Liver (tissue), 8 donors: ENCODE measurements at regions not wholly inside any gene's neighbourhood (a gene's known extent, or its start where the extent isn't known, plus 50 kb on each side); places are given as distances from the start of the nearest gene placed in this dataset.

Experiments used
- DNase-seq: peaks from one replicate; pipeline ENCODE4 v3.0.0-alpha.2; 2017; ENCODE audit warnings: low spot score
- H3K27ac ChIP-seq, 2 donors: one replicate each; pipeline ENCODE4 v1.7.0; 2013; ENCODE audit warnings: inconsistent platforms in 2 of 2, low read length in 2 of 2, control low read depth in 1 of 2, low read depth in 1 of 2, mild to moderate bottlenecking in 1 of 2
- H3K27me3 ChIP-seq, 4 donors: one replicate each; pipeline versions ENCODE4 v1.6.1 to v1.7.0; 2013; ENCODE audit warnings: low read length in 3 of 4, inconsistent platforms in 1 of 4, mild to moderate bottlenecking in 1 of 4, moderate library complexity in 1 of 4; ENCODE audit not compliant: control insufficient read depth in 4 of 4, insufficient read depth in 4 of 4
- H3K36me3 ChIP-seq, 4 donors: one replicate each; pipeline versions ENCODE4 v1.6.1 to v1.7.0; 2013; ENCODE audit warnings: low read length in 3 of 4, mild to moderate bottlenecking in 3 of 4, low read depth in 1 of 4, moderate library complexity in 1 of 4; ENCODE audit not compliant: control insufficient read depth in 4 of 4, insufficient read depth in 3 of 4
- H3K4me1 ChIP-seq, 4 donors: one replicate each; pipeline versions ENCODE4 v1.6.1 to v1.7.0; 2013; ENCODE audit warnings: low read length in 3 of 4, mild to moderate bottlenecking in 3 of 4, moderate library complexity in 1 of 4; ENCODE audit not compliant: control insufficient read depth in 4 of 4, insufficient read depth in 4 of 4
- H3K4me3 ChIP-seq, 3 donors: one replicate each; pipeline versions ENCODE4 v1.6.1 to v1.7.0; 2013; ENCODE audit warnings: low read length in 3 of 3, control low read depth in 1 of 3, low read depth in 1 of 3, mild to moderate bottlenecking in 1 of 3
- H3K9ac ChIP-seq, 2 donors: one replicate each; pipeline ENCODE4 v1.7.0; 2013; ENCODE audit warnings: low read length in 2 of 2, mild to moderate bottlenecking in 2 of 2, moderate library complexity in 2 of 2, control low read depth in 1 of 2, low read depth in 1 of 2
- H3K9me3 ChIP-seq, 4 donors: one replicate each; pipeline versions ENCODE4 v1.6.1 to v1.7.0; 2013; ENCODE audit warnings: low read length in 3 of 4; ENCODE audit not compliant: control insufficient read depth in 4 of 4
- ATF3 ChIP-seq: IDR thresholded peaks from 2 replicates; pipeline ENCODE4 v1.6.1; 2016; ENCODE audit warnings: antibody characterized with exemption
- EGR1 ChIP-seq, 2 donors: IDR thresholded peaks; 2 replicates each; pipeline ENCODE4 v1.6.1; 2016 to 2018; ENCODE audit warnings: antibody characterized with exemption in 2 of 2, low read depth in 2 of 2
- FOXA1 ChIP-seq: IDR thresholded peaks from 2 replicates; pipeline ENCODE4 v1.6.1; 2016; ENCODE audit warnings: antibody characterized with exemption
- FOXA2 ChIP-seq: IDR thresholded peaks from 2 replicates; pipeline ENCODE4 v1.6.1; 2016; ENCODE audit warnings: antibody characterized with exemption
- GABPA ChIP-seq, 2 donors: IDR thresholded peaks in 1 of 2; conservative IDR thresholded peaks in 1 of 2; 2 replicates each; pipeline ENCODE4 v1.6.1; 2016; ENCODE audit warnings: antibody characterized with exemption in 2 of 2, mild to moderate bottlenecking in 1 of 2, moderate library complexity in 1 of 2
- HNF4A ChIP-seq, 2 donors: conservative IDR thresholded peaks; 2 replicates each; pipeline ENCODE4 v1.6.1; 2016; ENCODE audit warnings: antibody characterized with exemption in 2 of 2, mild to moderate bottlenecking in 2 of 2
- HNF4G ChIP-seq: IDR thresholded peaks from 2 replicates; pipeline ENCODE4 v1.6.1; 2016; ENCODE audit warnings: antibody characterized with exemption
- JUND ChIP-seq, 2 donors: IDR thresholded peaks; 2 replicates each; pipeline ENCODE4 v1.6.1; 2016; ENCODE audit warnings: antibody characterized with exemption in 2 of 2
- NR2F2 ChIP-seq: IDR thresholded peaks from 2 replicates; pipeline ENCODE4 v1.6.1; 2016; ENCODE audit warnings: antibody characterized with exemption
- RAD21 ChIP-seq, 2 donors: IDR thresholded peaks; 2 replicates each; pipeline ENCODE4 v1.6.1; 2016; ENCODE audit warnings: antibody characterized with exemption in 2 of 2, mild to moderate bottlenecking in 2 of 2
- RXRA ChIP-seq, 2 donors: IDR thresholded peaks; 2 replicates each; pipeline ENCODE4 v1.6.1; 2017 to 2018; ENCODE audit warnings: antibody characterized with exemption in 2 of 2, mild to moderate bottlenecking in 1 of 2
- SP1 ChIP-seq: IDR thresholded peaks from 2 replicates; pipeline ENCODE4 v1.6.1; 2018; ENCODE audit warnings: antibody characterized with exemption, mild to moderate bottlenecking
- TAF1 ChIP-seq: conservative IDR thresholded peaks from 2 replicates; pipeline ENCODE4 v1.6.1; 2016; ENCODE audit warnings: antibody characterized with exemption, mild to moderate bottlenecking
- YY1 ChIP-seq: IDR thresholded peaks from 2 replicates; pipeline ENCODE4 v1.6.1; 2016; ENCODE audit warnings: antibody characterized with exemption, mild to moderate bottlenecking
- WGBS: extraction: QIAGEN DNeasy Blood & Tissue Kit; methylation state at CpG from one replicate; pipeline ENCODE4 v1.1.7; 2013; 5-methylcytosine and 5-hydroxymethylcytosine counted together
- TF ChIP-seq, protein P1 (sequence below): IDR thresholded peaks from 2 replicates; pipeline ENCODE4 v1.6.1; 2016; ENCODE audit warnings: antibody characterized with exemption
- TF ChIP-seq, protein P2 (sequence below): IDR thresholded peaks from 2 replicates; pipeline ENCODE4 v1.6.1; 2016; ENCODE audit warnings: antibody characterized with exemption, mild to moderate bottlenecking
- TF ChIP-seq, protein P3 (sequence below): IDR thresholded peaks from 2 replicates; pipeline ENCODE4 v1.6.1; 2016; ENCODE audit warnings: antibody characterized with exemption
- TF ChIP-seq, protein P4 (sequence below): fragments of 150-350 bp; IDR thresholded peaks from 2 replicates; pipeline ENCODE4 v1.5.1; 2017; ENCODE audit warnings: improper control_type of control experiment, low read depth, low read length; ENCODE audit not compliant: missing input control
- donor health status: healthy.
- donor health status: healthy.
- donor health status: healthy.
- donor health status: healthy.
- donor health status: healthy.

DNA sequence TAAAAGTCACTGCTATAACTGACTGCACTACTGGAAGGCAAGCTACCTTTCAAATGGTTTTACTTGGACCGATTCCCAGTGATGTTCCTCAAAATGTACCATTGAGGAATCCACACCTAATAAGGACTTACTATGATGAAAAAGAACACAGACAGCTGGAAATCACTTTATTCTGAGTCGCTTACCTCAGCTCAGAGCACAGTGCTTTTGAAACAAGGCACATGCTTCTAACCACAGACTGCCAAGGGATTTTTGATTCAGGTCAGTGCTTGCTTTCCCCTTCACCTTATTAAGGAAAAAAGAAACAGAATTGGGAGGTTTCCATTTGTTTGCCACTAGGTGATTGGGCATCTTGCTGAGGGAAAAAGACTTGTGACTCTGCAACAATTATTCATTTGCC, 707.5 kb upstream of the FSHR start:
- no peaks in the 10 kb centered on the region for H3K4me1 ChIP-seq
- H3K4me3 ChIP-seq: no peak overlapping the region
- H3K9me3 ChIP-seq: peaks cover 0 to under 1% (median 0%) of the 10 kb centered on the region in 4 donors
- H3K9ac ChIP-seq: no peak overlapping the region
- TF ChIP-seq, protein P1, sequence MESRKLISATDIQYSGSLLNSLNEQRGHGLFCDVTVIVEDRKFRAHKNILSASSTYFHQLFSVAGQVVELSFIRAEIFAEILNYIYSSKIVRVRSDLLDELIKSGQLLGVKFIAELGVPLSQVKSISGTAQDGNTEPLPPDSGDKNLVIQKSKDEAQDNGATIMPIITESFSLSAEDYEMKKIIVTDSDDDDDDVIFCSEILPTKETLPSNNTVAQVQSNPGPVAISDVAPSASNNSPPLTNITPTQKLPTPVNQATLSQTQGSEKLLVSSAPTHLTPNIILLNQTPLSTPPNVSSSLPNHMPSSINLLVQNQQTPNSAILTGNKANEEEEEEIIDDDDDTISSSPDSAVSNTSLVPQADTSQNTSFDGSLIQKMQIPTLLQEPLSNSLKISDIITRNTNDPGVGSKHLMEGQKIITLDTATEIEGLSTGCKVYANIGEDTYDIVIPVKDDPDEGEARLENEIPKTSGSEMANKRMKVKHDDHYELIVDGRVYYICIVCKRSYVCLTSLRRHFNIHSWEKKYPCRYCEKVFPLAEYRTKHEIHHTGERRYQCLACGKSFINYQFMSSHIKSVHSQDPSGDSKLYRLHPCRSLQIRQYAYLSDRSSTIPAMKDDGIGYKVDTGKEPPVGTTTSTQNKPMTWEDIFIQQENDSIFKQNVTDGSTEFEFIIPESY: no peak
- no peak for TF ChIP-seq SP1
- TF ChIP-seq YY1: no peak
- no peak for TF ChIP-seq EGR1 (IDR thresholded peaks at IDR 0.05; ENCODE audit: low read depth in 2 of 2)
- TF ChIP-seq FOXA2: no peak
- TF ChIP-seq, protein P2, sequence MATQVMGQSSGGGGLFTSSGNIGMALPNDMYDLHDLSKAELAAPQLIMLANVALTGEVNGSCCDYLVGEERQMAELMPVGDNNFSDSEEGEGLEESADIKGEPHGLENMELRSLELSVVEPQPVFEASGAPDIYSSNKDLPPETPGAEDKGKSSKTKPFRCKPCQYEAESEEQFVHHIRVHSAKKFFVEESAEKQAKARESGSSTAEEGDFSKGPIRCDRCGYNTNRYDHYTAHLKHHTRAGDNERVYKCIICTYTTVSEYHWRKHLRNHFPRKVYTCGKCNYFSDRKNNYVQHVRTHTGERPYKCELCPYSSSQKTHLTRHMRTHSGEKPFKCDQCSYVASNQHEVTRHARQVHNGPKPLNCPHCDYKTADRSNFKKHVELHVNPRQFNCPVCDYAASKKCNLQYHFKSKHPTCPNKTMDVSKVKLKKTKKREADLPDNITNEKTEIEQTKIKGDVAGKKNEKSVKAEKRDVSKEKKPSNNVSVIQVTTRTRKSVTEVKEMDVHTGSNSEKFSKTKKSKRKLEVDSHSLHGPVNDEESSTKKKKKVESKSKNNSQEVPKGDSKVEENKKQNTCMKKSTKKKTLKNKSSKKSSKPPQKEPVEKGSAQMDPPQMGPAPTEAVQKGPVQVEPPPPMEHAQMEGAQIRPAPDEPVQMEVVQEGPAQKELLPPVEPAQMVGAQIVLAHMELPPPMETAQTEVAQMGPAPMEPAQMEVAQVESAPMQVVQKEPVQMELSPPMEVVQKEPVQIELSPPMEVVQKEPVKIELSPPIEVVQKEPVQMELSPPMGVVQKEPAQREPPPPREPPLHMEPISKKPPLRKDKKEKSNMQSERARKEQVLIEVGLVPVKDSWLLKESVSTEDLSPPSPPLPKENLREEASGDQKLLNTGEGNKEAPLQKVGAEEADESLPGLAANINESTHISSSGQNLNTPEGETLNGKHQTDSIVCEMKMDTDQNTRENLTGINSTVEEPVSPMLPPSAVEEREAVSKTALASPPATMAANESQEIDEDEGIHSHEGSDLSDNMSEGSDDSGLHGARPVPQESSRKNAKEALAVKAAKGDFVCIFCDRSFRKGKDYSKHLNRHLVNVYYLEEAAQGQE: no peak
- TF ChIP-seq TAF1: no peak
- TF ChIP-seq RAD21 (IDR thresholded peaks at IDR 0.05): no peak
- no peak for TF ChIP-seq HNF4G
- no peak for TF ChIP-seq FOXA1
- TF ChIP-seq RXRA (IDR thresholded peaks at IDR 0.05): no peak
- no peak for TF ChIP-seq JUND (IDR thresholded peaks at IDR 0.05)
- TF ChIP-seq ATF3: no peak
- TF ChIP-seq NR2F2: no peak
- TF ChIP-seq, protein P3, sequence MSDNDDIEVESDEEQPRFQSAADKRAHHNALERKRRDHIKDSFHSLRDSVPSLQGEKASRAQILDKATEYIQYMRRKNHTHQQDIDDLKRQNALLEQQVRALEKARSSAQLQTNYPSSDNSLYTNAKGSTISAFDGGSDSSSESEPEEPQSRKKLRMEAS: no peak
- TF ChIP-seq GABPA (IDR thresholded peaks at IDR 0.05 in 1 of 2, conservative IDR thresholded peaks at IDR 0.05 in 1 of 2): no peak
- TF ChIP-seq HNF4A (conservative IDR thresholded peaks at IDR 0.05): no peak
- TF ChIP-seq, protein P4, sequence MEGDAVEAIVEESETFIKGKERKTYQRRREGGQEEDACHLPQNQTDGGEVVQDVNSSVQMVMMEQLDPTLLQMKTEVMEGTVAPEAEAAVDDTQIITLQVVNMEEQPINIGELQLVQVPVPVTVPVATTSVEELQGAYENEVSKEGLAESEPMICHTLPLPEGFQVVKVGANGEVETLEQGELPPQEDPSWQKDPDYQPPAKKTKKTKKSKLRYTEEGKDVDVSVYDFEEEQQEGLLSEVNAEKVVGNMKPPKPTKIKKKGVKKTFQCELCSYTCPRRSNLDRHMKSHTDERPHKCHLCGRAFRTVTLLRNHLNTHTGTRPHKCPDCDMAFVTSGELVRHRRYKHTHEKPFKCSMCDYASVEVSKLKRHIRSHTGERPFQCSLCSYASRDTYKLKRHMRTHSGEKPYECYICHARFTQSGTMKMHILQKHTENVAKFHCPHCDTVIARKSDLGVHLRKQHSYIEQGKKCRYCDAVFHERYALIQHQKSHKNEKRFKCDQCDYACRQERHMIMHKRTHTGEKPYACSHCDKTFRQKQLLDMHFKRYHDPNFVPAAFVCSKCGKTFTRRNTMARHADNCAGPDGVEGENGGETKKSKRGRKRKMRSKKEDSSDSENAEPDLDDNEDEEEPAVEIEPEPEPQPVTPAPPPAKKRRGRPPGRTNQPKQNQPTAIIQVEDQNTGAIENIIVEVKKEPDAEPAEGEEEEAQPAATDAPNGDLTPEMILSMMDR: no peak
- H3K27me3 ChIP-seq: no peaks in the 10 kb centered on the region
- whole genome bisulfite sequencing: 77% methylated on average over 2 of the region's 2 CpGs
- DNase-seq: no peak
- no peaks in the 10 kb centered on the region for H3K36me3 ChIP-seq
- no peak overlapping the region for H3K27ac ChIP-seq

GRCh38 chr2:49860834-49861233, 706.5 kb upstream of the FSHR start:
- no peaks in the 10 kb centered on the region for H3K27me3 ChIP-seq
- H3K4me1 ChIP-seq: no peaks in the 10 kb centered on the region
- no peak overlapping the region for H3K4me3 ChIP-seq
- H3K9ac ChIP-seq: no peak overlapping the region
- no peak overlapping the region for H3K27ac ChIP-seq
- H3K9me3 ChIP-seq: no peaks in the 10 kb centered on the region
- H3K36me3 ChIP-seq: no peaks in the 10 kb centered on the region
- TF ChIP-seq, protein P1: no peak
- TF ChIP-seq, protein P3: no peak
- TF ChIP-seq TAF1 (no peak), HNF4G (no peak), FOXA1 (no peak)
- DNase-seq: no peak
- WGBS: 80% methylated on average over 2 of the region's 2 CpGs
